PC-9 (cell line): ENCODE measurements at regions not wholly inside any gene's neighbourhood (a gene's known extent, or its start where the extent isn't known, plus 50 kb on each side); places are given as distances from the start of the nearest gene placed in this dataset.
"Not testable (repeated sequence)": the region's sequence is repeated elsewhere in the genome, so short reads cannot be mapped to it uniquely, and the experiment has no call there.

Source experiments
- EZH2 ChIP-seq: fragments of 200-600 bp; sonication (generic); IDR thresholded peaks from 2 replicates; pipeline ENCODE4 v1.8.0; 2017; ENCODE audit warnings: antibody characterized with exemption, low read depth
- TF ChIP-seq, protein P1 (sequence below): fragments of 200-600 bp; sonication (generic); conservative IDR thresholded peaks from 2 replicates; pipeline ENCODE4 v1.6.1; 2017; ENCODE audit warnings: mixed run types, antibody characterized with exemption, mild to moderate bottlenecking, moderate library complexity

DNA sequence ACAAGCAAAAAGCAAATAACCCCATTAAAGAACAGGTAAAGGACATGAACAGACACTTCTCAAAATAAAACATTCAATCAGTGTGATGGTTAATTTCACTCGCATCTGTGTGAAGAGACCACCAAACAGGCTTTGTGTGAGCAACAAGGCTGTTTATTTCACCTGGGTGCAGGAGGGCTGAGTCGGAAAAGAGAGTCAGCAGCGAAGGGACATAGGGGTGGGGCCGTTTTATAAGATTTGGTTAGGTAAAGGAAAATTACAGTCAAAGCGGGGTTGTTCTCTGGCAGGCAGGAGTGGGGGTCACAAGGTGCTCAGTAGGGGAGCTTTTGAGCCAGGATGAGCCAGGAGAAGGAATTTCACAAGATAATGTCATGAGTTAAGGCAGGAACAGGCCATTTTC lies 429.5 kb upstream of the ZNF804A start:
- TF ChIP-seq, protein P1, sequence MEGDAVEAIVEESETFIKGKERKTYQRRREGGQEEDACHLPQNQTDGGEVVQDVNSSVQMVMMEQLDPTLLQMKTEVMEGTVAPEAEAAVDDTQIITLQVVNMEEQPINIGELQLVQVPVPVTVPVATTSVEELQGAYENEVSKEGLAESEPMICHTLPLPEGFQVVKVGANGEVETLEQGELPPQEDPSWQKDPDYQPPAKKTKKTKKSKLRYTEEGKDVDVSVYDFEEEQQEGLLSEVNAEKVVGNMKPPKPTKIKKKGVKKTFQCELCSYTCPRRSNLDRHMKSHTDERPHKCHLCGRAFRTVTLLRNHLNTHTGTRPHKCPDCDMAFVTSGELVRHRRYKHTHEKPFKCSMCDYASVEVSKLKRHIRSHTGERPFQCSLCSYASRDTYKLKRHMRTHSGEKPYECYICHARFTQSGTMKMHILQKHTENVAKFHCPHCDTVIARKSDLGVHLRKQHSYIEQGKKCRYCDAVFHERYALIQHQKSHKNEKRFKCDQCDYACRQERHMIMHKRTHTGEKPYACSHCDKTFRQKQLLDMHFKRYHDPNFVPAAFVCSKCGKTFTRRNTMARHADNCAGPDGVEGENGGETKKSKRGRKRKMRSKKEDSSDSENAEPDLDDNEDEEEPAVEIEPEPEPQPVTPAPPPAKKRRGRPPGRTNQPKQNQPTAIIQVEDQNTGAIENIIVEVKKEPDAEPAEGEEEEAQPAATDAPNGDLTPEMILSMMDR, result not testable (repeated sequence)
- TF ChIP-seq EZH2, result not testable (repeated sequence)
